H9 (cell line): ENCODE measurements at regions not wholly inside any gene's neighbourhood (a gene's known extent, or its start where the extent isn't known, plus 50 kb on each side); places are given as distances from the start of the nearest gene placed in this dataset.

ENCODE experiments used
- DNase-seq: peaks from one replicate; pipeline ENCODE4 v3.0.0-alpha.2; 2017
- H2AFZ ChIP-seq: one replicate; pipeline ENCODE4 v1.6.1; 2013; ENCODE audit warnings: mild to moderate bottlenecking, low read length, control low read depth, moderate library complexity
- H2AK5ac ChIP-seq: 2 replicates; pipeline ENCODE4 v1.6.1; 2013; ENCODE audit warnings: low read length, control low read depth, mixed read lengths; ENCODE audit not compliant: insufficient read length
- H2BK120ac ChIP-seq: one replicate; pipeline ENCODE4 v1.6.1; 2013; ENCODE audit warnings: low read depth, mild to moderate bottlenecking, low read length, control low read depth, inconsistent platforms; ENCODE audit not compliant: poor library complexity, severe bottlenecking
- H2BK12ac ChIP-seq: 2 replicates; pipeline ENCODE4 v1.6.1; 2013; ENCODE audit warnings: low read length, control low read depth, mixed read lengths, low read depth; ENCODE audit not compliant: insufficient read length
- H2BK15ac ChIP-seq: 2 replicates; pipeline ENCODE4 v1.6.1; 2013; ENCODE audit warnings: low read depth, low read length, control low read depth
- H2BK20ac ChIP-seq: one replicate; pipeline ENCODE4 v1.6.1; 2013; ENCODE audit warnings: low read depth, mild to moderate bottlenecking, low read length, control low read depth, inconsistent platforms; ENCODE audit not compliant: poor library complexity, severe bottlenecking
- H2BK5ac ChIP-seq: 2 replicates; pipeline ENCODE4 v1.6.1; 2013; ENCODE audit warnings: low read length, control low read depth, mixed read lengths; ENCODE audit not compliant: insufficient read length
- H3K14ac ChIP-seq: 2 replicates; pipeline ENCODE4 v1.6.1; 2013; ENCODE audit warnings: low read length, control low read depth; ENCODE audit not compliant: insufficient read depth
- H3K18ac ChIP-seq: 2 replicates; pipeline ENCODE4 v1.6.1; 2013; ENCODE audit warnings: low read depth, mild to moderate bottlenecking, mixed read lengths, low read length, control low read depth; ENCODE audit not compliant: insufficient read length
- H3K23ac ChIP-seq: 2 replicates; pipeline ENCODE4 v1.6.1; 2013; ENCODE audit warnings: low read length, control low read depth, mixed read lengths, low read depth; ENCODE audit not compliant: insufficient read length
- H3K23me2 ChIP-seq: 2 replicates; pipeline ENCODE4 v1.6.1; 2013; ENCODE audit warnings: low read depth, mild to moderate bottlenecking, mixed read lengths, low read length, control low read depth; ENCODE audit not compliant: insufficient read length, poor library complexity, severe bottlenecking
- H3K27ac ChIP-seq: 2 replicates; pipeline ENCODE4 v1.5.1; 2013; ENCODE audit warnings: low read length, control low read depth, mixed read lengths, low read depth; ENCODE audit not compliant: insufficient read length
- H3K27me3 ChIP-seq: 2 replicates; pipeline ENCODE4 v1.6.1; 2013; ENCODE audit warnings: low read length, control low read depth, inconsistent platforms; ENCODE audit not compliant: insufficient read depth
- H3K4ac ChIP-seq: 2 replicates; pipeline ENCODE4 v1.6.1; 2013; ENCODE audit warnings: low read depth, mild to moderate bottlenecking, control low read depth, inconsistent platforms, low read length, moderate library complexity
- H3K4me1 ChIP-seq: 2 replicates; pipeline ENCODE4 v1.6.1; 2013; ENCODE audit warnings: low read length, control low read depth, inconsistent platforms; ENCODE audit not compliant: insufficient read depth
- H3K4me2 ChIP-seq: 2 replicates; pipeline ENCODE4 v1.6.1; 2013; ENCODE audit warnings: low read length, control low read depth, mixed read lengths; ENCODE audit not compliant: insufficient read length, insufficient read depth
- H3K56ac ChIP-seq: 2 replicates; pipeline ENCODE4 v1.6.1; 2013; ENCODE audit warnings: low read depth, mild to moderate bottlenecking, mixed read lengths, low read length, control low read depth; ENCODE audit not compliant: insufficient read length
- H3K79me1 ChIP-seq: 2 replicates; pipeline ENCODE4 v1.6.1; 2013; ENCODE audit warnings: low read depth, mild to moderate bottlenecking, moderate library complexity, low read length, control low read depth, inconsistent platforms; ENCODE audit not compliant: insufficient read depth, poor library complexity, severe bottlenecking
- H3K79me2 ChIP-seq: 2 replicates; pipeline ENCODE4 v1.6.1; 2013; ENCODE audit warnings: low read length, control low read depth, inconsistent platforms; ENCODE audit not compliant: insufficient read depth
- H3K9ac ChIP-seq: 2 replicates; pipeline ENCODE4 v1.6.1; 2013; ENCODE audit warnings: low read length, control low read depth, mixed read lengths; ENCODE audit not compliant: insufficient read length; ENCODE audit errors: extremely low read depth
- H3K9me3 ChIP-seq: one replicate; pipeline ENCODE4 v1.6.1; 2013; ENCODE audit warnings: low read depth, low read length, inconsistent platforms; ENCODE audit not compliant: control insufficient read depth
- H3T11ph ChIP-seq: one replicate; pipeline ENCODE4 v1.6.1; 2013; ENCODE audit warnings: mild to moderate bottlenecking, low read length, control low read depth, inconsistent platforms
- H4K20me1 ChIP-seq: one replicate; pipeline ENCODE4 v1.6.1; 2013; ENCODE audit not compliant: control insufficient read depth, insufficient read length, insufficient read depth
- H4K5ac ChIP-seq: 2 replicates; pipeline ENCODE4 v1.6.1; 2013; ENCODE audit warnings: low read depth, mild to moderate bottlenecking, mixed read lengths, low read length, control low read depth; ENCODE audit not compliant: insufficient read length
- H4K8ac ChIP-seq: replicated peaks from 2 replicates; pipeline ENCODE4 v1.6.1; 2013; ENCODE audit warnings: low read length, control low read depth, mixed read lengths, low read depth; ENCODE audit not compliant: insufficient read length
- H4K91ac ChIP-seq: 2 replicates; pipeline ENCODE4 v1.6.1; 2013; ENCODE audit warnings: low read depth, mild to moderate bottlenecking, moderate library complexity, mixed read lengths, low read length, control low read depth; ENCODE audit not compliant: insufficient read length
- H3K27ac Mint-ChIP-seq, 3 experiments: 2 replicates in 2 of 3; 3 replicates in 1 of 3; pipeline ENCODE4 v1.8.0; 2020 to 2021; ENCODE audit warnings: mixed read lengths in 3 of 3, mild to moderate bottlenecking in 1 of 3, moderate library complexity in 1 of 3
- H3K27me3 Mint-ChIP-seq: 2 replicates; pipeline ENCODE4 v1.8.0; 2021; ENCODE audit warnings: low read depth, mild to moderate bottlenecking, moderate library complexity, mixed read lengths
- H3K36me3 Mint-ChIP-seq, 3 experiments: 2 replicates in 2 of 3; 3 replicates in 1 of 3; pipeline ENCODE4 v1.8.0; 2020 to 2021; ENCODE audit warnings: low read depth in 3 of 3, mixed read lengths in 3 of 3; ENCODE audit not compliant: insufficient read depth in 1 of 3
- H3K4me1 Mint-ChIP-seq, 2 experiments: 2 replicates each; pipeline ENCODE4 v1.8.0; 2020; ENCODE audit warnings: mixed read lengths in 2 of 2
- H3K4me3 Mint-ChIP-seq, 2 experiments: 2 replicates in 1 of 2; 3 replicates in 1 of 2; pipeline ENCODE4 v1.8.0; 2020 to 2021; ENCODE audit warnings: mild to moderate bottlenecking in 2 of 2, mixed read lengths in 2 of 2, moderate library complexity in 1 of 2
- H3K9me3 Mint-ChIP-seq, 2 experiments: 2 replicates in 1 of 2; 3 replicates in 1 of 2; pipeline ENCODE4 v1.8.0; 2020; ENCODE audit warnings: mild to moderate bottlenecking in 2 of 2, mixed read lengths in 2 of 2, moderate library complexity in 1 of 2
- CTCF ChIP-seq: fragments of 200-600 bp; sonication (generic); conservative IDR thresholded peaks from 3 replicates; pipeline ENCODE4 v1.8.0; 2021; ENCODE audit warnings: antibody characterized with exemption, mild to moderate bottlenecking
- WGBS: extraction: QIAGEN DNeasy Blood & Tissue Kit; methylation state at CpG from one replicate; pipeline ENCODE4 v1.1.7; 2013; ENCODE audit warnings: missing lambda C conversion rate, low lambda C conversion rate, mixed read lengths; ENCODE audit not compliant: insufficient read length; ENCODE audit errors: extremely low coverage; 5-methylcytosine and 5-hydroxymethylcytosine counted together

- Histone ChIP-seq H3K27ac (no peak overlapping the region), H4K20me1 (no peaks in the 10 kb centered on the region), H2BK12ac (no peak overlapping the region), H3K79me2 (no peaks in the 10 kb centered on the region), H2AFZ (no peak overlapping the region), H4K5ac (no peak overlapping the region), H2AK5ac (no peak overlapping the region), H3K79me1 (no peaks in the 10 kb centered on the region), H2BK20ac (no peak overlapping the region), H3K14ac (no peak overlapping the region), H4K91ac (no peak overlapping the region), H3K23ac (no peak overlapping the region), H3K4me2 (no peak overlapping the region), H3K56ac (no peak overlapping the region), H3K9ac (no peak overlapping the region), H3K23me2 (no peaks in the 10 kb centered on the region), H3K4ac (no peak overlapping the region), H3K27me3 (no peaks in the 10 kb centered on the region), H3K4me1 (no peaks in the 10 kb centered on the region), H2BK5ac (no peak overlapping the region), H3K18ac (no peak overlapping the region), H3K9me3 (peaks cover 90% of the 10 kb centered on the region), H4K8ac (no peak overlapping the region), H2BK15ac (no peak overlapping the region), H2BK120ac (no peak overlapping the region), H3T11ph (no peak overlapping the region)
- Mint-ChIP-seq H3K27ac (no peak overlapping the region), H3K27me3 (peaks cover 6% of the 10 kb centered on the region; the same call in 1 of the 2 replicates), H3K9me3 (peaks cover 51 to 54% of the 10 kb centered on the region in 2 experiments), H3K4me1 (no peaks in the 10 kb centered on the region), H3K4me3 (no peak overlapping the region), H3K36me3 (peaks cover 0 to 29% (median 24%) of the 10 kb centered on the region in 3 experiments; a peak in 6 of 7 replicates)
- DNase-seq, result no peak
- no peak for TF ChIP-seq CTCF
- no CpG with 5 or more reads among the region's 9 CpGs for WGBS
Measured at GRCh38 chr20:30505566-30505965, 751.9 kb upstream of the DEFB115 start.
